NCI-H446 (cell line): ENCODE measurements at regions not wholly inside any gene's neighbourhood (a gene's known extent, or its start where the extent isn't known, plus 50 kb on each side); places are given as distances from the start of the nearest gene placed in this dataset.
A peak's percentile ranks its signal among the peaks of the same experiment; 100 is the strongest.
"Not testable (repeated sequence)": the region's sequence is repeated elsewhere in the genome, so short reads cannot be mapped to it uniquely, and the experiment has no call there.

Source experiments
- DNase-seq, 2 experiments: peaks; one replicate each; lab custom pipeline; 2025; lab: John Stamatoyannopoulos, UW

- no peak for DNase-seq
These were observed 130.8 kb downstream of the DNAJB6 start for GRCh38 chr7:157467496-157468212.

DNA sequence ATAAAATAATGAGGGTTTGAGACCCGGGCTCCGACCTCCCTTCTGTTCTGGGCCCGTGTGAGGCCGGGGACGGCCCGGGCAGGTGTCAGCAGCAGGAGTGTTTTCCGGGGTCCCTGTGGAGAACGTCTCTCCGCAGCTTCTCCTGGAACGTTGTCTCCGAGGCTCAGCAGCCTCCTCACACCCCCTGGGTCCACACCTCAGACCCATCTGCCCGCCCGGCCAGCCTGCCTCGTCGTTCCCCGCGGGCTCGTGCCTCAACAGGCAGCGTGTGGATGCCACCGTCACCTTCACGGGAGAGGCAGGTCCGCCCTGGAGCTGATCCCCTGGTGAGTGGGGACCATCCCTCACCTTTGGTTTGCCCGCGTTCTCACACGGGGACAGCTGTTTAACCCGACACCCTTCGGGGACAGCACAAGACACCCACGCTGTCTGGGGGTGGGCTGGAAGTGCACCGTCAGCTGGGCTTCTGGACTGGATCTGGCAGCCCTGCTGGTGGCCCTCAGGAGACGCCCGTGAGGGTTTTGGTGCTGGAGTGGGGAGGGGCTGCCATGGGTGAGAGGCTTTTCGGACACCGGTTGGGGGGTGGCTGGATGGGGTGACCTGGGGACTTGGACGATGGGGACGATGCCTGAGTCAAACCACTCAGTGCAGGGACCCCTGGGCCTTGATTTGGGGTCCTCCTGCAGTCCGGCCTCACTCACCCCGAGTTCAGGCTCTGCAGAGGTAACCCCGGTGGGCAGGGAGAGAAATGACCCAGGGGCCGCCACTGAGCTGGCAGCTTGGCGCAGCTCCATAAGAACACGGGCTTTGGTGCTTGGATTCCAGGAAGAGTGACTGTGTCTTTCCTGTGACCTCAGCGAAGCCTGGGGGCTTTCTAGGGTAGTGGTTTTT, 131.7 kb downstream of the DNAJB6 start:
- no peak for DNase-seq

- DNase-seq, result no peak
These were observed 132.6 kb downstream of the DNAJB6 start for GRCh38 chr7:157469181-157470016.

GRCh38 chr7:157470017-157470322, 133.2 kb downstream of the DNAJB6 start:
- DNase-seq, result no peak

DNA sequence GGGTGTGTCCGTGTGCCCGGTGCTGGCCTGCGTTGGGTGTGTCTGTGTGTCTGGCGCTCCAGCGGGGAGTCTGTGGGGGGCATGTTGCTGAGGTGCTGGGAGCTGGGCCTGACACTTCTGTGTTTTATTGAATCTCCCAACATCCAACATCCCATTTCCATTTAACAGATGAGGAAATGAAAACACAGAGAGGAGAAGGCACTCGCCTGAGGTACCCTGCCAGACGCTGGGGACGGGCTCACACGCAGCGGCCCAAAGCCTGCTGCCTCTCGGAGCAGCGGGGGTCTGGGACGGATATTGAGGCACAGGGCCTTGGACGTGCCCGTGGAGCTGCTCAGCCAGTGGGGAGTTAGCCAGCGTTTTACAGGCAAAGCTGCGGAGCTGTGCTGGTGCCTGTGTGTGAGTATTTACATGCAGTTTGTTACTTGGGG, 133.9 kb downstream of the DNAJB6 start:
- no peak for DNase-seq

GRCh38 chr7:157471259-157472125, 134.7 kb downstream of the DNAJB6 start:
- no peak for DNase-seq

DNA sequence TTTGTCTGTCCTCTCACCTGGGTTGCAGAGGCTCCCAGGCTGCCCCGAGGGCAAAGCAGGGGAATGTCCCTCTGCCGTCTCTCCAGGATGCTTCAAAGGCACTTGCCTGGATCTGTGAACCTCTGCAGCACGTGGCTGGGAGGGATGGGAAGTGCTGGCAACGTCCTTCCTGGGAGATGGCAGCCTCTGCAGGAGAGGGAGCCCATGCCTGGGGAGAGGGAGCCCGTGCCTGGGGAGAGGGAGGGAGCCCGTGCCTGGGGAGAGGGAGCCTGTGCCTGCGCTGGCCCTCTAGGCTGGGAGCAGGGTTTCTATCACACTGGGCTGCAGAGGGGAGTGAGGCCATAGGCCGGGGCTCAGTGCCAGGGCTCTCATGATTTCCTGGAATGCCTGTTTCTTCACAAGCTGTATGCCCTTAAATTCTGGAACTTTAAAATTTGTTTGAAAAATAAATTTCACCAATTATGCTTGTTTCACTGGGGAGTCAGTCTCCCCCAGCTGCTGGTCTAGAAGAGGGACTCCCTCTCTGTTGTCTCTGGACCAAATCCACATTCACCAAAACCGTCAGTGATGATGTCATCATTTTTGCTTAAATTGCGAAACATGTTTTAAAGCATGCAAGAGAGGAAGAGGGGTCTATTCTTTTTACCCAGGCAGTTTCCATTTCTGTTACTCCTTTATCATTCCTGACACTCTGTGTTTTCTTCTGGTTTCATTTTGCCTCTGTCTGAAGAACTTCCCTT, 135.7 kb downstream of the DNAJB6 start:
- no peak for DNase-seq

DNA sequence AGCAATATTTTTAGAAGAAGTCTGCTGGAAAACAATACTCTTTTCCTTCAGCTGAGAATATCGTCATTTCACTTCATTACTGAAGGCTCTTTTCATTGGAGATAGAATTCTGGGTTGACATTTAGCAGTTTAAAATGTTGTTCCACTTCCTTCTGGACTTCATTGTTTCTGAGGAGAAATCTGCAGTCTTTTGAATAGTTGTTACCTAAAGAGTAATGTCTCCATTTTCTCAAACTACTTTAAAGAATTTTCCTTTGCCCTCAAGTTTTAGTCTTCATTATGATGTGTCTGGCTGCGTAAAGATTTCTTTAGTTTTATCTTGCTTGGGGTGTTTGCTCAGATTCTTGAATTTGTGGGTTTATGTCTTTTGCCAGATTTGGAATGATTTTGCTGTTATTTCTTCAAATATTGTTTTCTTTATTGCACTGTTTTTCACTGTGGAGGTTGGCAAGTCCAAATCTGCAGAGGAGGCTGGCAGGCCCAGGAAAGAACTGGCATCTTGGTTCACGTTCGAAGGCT, 136.3 kb downstream of the DNAJB6 start:
- no peak for DNase-seq

DNA sequence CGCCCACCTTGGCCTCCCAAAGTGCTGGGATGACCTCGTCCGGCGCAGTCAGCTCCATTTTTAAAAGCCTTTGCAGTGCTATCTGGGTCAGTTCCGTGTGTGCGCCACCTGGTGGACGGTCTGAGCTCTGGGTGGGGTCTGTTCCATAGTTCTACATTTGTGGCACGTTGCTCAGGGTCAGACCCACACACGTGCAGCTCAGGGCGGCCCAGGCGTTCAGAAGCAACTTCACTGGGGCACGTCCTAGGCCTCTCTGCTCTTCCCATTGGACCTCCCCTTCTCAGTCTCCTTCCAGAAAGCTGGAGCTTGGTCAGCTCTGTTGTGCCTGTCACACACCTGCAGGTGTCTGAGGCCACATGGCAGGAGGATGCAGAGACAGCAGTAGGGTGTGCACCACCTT, 137.9 kb downstream of the DNAJB6 start:
- DNase-seq, result peak in 1 of 2 experiments; percentile 3

GRCh38 chr7:157475095-157475494, 138.3 kb downstream of the DNAJB6 start:
- no peak for DNase-seq

- DNase-seq, result no peak
These were observed 138.8 kb downstream of the DNAJB6 start for GRCh38 chr7:157475601-157476000.

DNA sequence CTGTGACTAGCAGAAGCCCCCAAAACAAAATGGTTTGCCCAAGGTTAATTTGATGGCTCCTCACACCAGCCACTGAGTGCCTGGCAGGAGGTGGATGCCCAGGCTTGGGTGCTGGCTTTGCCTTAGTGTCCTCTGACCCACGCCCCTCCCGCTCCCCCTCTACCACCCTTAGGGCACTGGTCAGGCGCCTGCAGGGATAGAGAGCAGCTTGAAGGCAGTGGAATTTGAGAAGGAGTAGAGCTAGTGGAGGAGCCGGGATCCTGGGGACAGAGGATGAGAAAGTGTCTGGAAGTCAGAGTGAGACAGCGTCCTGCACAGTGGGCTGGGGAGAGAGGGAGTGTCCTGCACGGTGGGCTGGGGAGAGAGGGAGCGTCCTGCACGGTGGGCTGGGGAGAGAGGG, 139.4 kb downstream of the DNAJB6 start:
- no peak for DNase-seq

DNA sequence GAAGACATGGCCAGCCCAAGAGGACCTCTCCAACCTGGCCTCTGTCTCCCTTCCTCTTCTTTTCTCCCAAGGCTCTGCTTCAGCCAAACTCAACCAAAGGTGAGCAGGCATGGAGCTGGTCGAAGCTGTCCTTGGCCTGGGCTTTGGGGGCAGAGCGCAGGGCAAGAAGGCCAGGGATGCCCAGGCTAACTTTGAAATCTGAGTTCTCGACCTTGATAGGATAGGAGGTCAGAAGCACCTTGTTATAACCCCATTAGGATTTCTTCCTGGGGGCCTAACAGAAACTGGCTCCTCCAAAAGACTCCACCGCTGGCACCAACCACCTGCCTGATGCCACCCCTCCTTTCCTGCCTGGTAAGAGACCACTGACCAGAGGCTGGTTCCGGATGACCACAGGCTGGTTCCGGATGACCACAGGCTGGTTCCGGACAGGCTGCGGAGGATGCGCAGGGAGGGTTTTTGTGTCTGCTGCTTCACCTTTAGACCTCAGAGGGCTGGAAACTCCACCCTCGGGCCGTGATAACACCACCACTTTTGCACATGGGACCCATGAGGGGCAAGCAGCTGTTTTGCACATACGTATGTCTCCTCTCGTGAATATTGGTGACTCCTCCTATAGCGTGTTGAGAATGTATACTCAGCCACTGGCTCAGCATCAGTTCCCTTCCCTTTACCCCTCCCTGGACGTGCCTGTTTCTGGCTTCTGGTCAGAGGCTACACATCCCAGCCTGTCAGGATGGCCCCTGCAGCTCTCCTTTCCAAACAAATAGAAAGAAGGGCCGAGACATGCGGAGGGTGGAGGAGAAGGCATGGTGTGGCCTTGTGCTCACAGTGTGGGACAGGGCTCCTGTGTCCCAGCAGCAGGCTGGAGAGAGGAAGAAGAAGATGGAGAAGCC, 140.1 kb downstream of the DNAJB6 start:
- DNase-seq, result no peak

- DNase-seq, result no peak
These were observed 140.9 kb downstream of the DNAJB6 start for GRCh38 chr7:157477550-157478212.

GRCh38 chr7:157478611-157479010, 141.8 kb downstream of the DNAJB6 start:
- DNase-seq, result not testable (repeated sequence)

DNA sequence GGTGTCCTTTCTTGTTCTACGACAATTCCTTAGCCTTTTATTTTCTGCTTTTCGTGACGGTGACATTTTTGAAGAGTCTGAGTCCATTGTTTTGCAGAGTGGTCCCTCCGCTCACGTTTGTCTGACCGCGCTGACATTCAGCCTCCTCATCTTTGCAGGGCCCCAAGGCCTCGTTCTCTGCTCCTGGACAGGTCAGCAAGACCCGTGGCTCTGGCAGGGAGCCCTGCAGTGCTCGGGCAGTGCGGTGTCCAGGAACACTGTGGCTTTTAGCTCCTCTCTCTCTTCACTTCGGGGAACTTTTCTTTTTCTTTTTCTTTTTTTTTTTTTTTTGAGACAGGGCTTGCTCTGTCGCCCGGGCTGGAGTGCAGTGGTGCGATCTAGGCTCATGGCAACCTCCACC, 142.5 kb downstream of the DNAJB6 start:
- DNase-seq, result no peak

DNA sequence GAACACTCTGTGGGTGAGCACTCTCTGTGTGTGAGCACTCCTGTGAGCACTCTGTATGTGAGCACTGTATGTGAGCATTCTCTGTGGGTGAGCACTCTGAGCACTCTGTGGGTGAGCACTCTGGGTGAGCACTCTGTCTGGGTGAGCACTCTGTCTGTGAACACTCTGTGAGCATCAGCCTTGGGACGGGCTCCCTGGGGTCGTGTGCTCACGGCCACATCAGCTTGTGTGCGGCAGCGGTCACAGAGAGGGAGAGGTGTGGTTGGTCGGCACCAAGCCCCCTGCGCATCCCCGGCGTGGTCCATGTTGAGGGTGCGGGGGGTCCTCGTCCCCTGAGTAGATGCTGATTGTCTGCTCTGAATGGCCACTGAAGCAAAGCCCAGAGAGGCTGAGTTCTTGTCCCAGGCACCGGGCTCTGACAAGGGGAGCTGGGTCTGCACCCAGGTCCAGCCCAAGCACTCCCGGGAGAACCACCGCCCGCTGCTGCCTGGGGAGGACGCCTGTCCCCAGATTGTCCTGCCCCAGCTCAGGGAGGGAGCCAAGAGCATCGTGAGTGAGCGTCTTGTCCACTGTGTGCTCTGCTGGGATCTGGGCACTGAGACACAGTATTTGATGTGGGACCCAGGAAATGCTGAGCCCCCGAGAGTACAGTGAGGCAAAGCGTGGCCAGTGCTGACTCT, 143.7 kb downstream of the DNAJB6 start:
- DNase-seq, result no peak

DNA sequence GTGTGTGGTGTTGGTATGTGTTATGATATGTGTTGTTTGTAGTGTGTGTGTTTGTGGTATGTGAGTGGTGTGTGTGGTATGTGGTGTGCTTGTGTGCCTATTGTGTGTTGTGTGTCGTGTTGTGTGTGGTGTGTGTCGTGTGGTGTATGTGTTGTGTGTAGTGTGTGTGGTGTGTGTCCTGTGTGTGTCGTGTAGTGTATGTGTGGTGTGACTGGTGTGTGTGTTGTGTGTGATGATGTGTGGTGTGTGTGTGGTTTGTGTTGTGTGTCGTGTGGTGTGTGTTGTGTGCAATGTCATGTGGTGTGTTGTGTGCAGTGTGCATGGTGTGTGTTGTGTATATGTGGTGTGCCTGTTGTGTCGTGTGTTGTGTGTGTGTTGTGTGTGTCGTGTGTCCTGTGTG, 144.6 kb downstream of the DNAJB6 start:
- DNase-seq, result no peak
